ENCODE measurements at regions not wholly inside any gene's neighbourhood (a gene's known extent, or its start where the extent isn't known, plus 50 kb on each side); places are given as distances from the start of the nearest gene placed in this dataset.

DNA sequence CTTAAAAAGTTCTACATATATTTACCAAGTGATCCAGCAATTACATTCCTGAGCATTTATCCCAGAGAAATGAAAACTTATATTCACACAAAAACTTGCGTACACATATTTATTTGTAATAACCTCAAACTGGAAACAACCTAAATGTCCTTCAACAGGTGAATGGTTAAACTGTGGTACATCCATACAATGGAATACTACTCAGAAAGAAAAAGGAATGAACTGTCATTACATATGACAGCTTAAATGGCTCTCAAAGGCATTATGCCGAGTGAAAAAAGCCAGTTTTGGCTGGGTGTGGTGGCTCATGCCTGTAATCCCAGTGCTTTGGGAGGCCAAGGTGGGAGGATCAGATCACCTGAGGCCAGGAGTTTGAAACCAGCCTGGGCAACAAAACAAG lies 79.1 kb upstream of the DYNC1I2 start:
- DNase-seq, result no peak

DNA sequence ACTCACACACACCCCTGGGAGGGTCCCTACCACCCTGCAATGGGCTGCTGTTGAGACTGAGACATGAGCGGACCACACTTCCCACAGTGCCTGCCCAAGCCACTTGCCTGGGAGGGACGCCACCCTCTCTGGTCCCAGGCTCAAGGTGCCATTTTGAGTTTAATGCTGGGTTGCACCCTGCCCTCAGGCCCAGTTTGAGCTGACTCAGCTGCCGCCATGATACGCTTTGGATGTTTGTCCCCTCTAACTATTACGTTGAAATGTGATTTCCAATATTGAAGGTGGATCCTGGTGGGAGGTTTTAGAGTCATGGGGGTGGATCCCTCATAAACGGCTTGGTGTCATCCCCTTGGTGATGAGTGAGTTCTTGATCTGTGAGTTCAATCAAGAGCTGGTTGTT lies 76.4 kb upstream of the DYNC1I2 start:
- no peak for DNase-seq

DNA sequence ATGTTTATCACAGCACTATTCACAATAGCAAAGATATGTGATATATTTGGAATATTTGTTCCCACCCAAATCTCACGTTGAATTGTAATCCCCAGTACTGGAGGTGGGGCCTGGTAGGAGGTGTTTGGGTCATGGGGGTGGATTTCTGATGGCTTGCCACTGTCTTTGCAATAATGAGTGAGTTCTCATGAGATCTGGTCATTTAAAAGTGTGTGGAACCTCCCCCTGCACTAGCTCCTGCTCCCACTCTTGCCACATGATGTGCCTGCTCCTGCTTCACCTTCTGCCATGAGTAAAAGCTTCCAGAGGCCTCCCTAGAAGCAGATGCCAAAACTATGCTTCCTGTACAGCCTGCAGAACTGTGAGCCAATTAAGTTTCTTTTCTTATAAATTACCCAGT lies 72.2 kb upstream of the DYNC1I2 start:
- no peak for DNase-seq

DNA sequence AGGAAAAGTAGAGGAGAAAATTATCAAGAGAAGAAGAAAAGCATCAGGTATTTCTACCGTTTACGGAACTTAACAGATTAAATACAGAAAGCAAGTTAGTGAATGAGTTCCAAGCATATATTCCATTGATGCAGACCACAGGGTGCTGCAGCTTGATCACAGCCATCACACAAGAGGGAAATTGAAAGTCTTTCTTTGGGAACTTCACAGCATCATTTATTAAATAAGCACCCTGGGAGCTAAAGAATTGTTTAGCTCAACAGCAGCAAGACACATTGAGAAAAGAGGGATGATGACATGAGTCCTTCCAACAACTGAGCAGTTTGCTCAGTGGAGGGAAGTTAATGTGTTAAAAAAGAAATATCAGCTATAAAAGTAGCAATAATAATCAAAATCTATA lies 69.3 kb upstream of the DYNC1I2 start:
- DNase-seq, result no peak

DNA sequence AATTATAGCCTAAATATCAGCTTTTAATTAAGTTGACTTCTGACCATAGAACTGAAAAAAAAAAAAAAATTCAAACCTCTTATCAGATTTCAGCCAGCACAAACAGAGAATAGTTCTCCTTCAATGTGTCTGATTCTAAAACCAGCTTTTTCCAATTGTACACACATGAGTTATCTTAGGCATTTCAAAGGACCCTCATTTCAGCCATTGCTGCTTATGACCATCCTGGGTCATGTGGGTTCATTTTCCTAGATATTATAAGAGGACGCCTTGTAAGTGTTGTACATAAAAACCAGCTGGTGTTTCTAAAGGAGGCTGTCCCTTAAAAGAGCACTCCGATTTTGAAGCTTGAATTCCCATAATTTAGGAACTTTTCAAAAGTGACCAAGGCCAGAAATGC lies 62.3 kb upstream of the DYNC1I2 start:
- no peak for DNase-seq

DNA sequence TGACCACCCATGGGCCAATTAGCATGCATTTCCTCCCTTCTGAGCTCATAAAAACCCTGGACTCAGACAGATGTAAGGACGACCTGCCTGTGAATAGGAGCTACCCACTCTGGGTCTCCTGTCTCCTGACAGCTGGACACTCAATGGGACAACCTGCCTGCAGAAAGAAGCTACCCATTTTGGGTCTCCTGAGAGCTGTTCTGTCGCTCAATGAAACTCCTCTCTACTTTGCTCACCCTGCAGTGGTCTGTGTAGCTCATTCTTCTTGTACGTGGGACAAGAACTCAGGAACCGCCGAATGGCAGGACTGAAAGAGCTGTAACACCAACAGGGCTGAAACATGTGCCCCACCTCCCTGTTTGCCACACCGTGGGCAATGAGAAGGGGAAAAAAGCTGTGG lies 60.3 kb upstream of the DYNC1I2 start:
- DNase-seq, result no peak

DNA sequence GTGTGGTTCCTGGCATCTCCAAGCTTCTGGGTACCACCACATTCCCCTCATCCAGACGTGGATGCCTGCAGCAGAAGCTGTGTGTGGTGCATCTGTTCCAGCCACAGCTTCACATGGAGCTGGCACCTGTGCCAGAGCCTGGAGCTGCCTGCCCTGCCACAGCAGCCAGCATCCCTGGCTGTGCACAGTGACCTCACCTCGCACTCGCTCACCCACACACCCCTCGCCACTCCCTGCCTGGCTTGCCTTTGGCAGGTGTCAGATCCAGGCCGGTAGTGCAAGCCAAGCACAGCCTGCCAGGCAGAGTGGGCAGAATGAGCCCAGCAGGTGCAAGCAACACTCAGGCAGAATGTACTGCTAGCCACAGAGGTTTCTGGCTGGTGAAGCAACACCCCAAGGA lies 59.9 kb upstream of the DYNC1I2 start:
- no peak for DNase-seq

DNA sequence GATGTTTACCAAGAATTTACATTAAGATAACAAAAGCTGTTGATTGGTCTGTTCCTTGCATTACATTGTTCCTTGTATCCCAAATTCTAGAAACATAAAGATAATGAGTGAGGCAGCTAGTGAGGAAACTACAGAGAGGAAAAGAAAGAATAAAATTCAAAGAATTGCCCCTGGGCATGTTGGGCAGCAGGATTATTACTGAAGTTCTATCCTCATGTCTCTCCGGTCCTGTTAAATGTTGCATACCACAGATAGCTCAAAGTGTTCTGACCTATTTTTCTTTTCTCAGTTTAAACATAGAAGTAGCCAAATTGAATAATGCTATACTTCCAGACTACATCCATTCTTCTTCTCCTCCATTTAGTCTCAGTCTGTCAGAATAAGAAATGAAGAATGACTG lies 58.2 kb upstream of the DYNC1I2 start:
- DNase-seq, result no peak

DNA sequence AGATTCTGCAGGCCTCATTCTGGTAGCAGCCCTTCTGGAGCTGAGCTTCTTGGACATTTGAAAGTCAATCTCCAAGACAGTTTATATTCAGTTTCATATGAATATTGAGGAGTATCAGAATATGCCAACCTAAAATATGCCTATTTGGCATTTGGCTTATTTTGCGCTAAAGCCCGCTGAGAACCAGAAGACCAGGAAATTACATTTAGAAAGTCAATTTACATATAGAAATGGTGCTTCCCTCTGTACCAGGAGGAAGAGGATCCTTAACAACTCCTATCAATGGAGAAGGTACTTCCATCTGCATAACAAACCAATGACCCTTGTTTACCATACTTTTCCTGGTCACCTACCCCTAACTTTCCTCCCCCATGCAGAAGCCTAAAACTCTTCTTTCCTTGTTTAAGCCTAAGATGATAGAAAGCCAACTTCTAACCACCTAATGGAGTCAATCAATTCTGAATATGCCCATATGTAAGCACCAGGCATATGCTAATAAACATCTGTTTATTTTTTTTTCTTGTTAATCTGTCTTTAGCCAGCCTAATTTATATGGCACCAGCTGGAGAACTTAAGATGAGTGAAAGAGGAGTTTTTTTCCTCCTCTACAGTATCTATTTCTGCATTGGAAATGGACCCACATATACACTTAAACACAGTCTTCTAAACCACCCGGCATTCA lies 57.0 kb upstream of the DYNC1I2 start:
- no peak for DNase-seq

DNA sequence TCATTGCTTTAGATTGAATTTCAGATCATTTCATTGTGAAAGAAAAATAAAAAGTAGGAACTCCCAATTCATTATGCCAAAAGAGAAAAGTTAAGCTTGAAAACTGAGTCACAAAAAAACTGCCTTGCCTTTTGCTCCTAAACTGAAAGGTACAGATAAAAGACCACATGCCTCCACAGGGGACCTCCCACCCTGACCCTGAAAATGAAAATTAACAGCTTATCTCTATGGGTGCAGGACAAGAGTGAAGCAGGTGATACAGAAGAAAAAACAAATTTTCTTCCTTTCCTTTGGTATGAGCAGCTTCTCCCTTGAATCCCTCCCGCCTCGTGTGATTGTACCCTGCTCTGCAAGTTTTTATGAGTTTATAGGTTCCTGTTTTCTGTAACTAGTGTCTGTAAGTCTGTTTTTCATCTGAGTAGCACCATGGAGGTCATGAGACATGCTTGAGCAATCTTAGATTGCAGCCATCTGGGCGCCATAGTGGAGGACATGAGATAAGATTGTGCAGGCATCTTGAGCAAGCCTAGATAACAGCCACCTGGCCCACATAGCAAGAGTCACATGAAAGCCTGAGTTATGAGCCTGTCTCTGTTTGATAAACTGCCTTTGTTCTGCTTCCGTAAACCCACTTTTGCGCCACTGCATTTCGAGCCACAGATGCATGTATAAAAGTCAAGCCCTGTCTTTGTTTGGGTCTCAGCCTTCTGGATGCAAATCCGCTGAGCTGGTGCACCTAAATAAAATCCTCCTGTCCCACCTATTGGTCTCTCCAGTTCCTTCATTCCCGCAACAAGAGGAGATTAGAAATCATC lies 56.2 kb upstream of the DYNC1I2 start:
- peak; percentile 98 for DNase-seq
